HuH-7.5 (cell line): ENCODE measurements at regions not wholly inside any gene's neighbourhood (a gene's known extent, or its start where the extent isn't known, plus 50 kb on each side); places are given as distances from the start of the nearest gene placed in this dataset.

ENCODE experiments used
- DNase-seq: peaks from one replicate; pipeline ENCODE4 v3.0.0; 2011; ENCODE audit warnings: low spot score

DNA sequence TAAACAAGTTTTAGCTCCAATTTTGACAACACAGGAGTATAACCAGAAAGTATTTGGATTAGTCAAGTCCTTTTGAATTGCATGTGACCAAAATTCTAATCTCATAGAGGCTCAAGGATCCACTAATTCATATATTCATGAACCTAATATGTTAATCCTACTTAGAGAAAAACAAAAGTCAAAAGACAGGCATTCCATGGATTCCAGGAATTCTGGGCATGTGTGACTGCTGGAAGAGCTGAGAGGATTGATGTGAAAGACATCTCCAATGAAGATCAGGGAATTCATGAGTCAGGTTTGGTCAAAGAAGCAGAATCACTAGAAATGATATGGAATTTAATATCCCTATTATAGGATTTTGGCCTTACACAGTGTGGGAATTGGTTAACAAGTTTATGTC, 1494.6 kb upstream of the DDX18 start:
- DNase-seq: no peak

DNA sequence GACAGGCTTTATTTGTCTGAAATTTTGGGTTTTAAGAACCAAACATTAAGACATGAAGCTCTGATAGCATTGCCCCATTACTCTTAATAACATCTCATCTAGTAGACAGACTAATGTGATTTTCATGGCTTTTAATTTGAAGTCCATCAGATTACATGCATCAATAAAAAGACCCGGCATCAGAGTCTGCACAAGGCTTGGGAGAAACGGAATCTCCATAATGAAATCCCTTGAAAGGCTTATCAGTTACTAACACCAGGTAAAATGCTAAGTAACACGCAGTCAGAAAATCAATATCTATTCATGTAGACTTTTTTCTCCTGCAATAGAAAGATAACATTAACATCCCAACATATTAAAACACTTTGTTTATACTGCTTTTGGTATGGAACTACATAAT, 1485.2 kb upstream of the DDX18 start:
- no peak for DNase-seq

DNA sequence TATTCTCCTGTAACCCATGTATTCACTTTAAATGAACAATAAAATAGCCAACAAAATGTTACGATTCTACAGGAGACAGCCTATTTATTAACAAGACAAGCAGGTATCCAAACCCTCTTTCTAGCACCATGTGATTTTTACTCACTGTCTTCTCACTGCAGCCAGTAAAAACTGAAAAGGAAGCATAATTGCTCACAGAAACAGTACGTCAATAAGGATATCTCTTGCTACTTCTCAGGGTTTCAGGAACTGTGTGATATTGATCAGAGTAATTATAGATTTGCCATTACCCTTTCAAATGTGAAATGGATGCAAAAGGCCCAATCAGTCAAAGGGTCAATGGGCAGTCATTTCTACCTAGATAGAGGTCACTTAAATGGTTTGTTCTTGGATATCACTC, 1473.8 kb upstream of the DDX18 start:
- DNase-seq: no peak

DNA sequence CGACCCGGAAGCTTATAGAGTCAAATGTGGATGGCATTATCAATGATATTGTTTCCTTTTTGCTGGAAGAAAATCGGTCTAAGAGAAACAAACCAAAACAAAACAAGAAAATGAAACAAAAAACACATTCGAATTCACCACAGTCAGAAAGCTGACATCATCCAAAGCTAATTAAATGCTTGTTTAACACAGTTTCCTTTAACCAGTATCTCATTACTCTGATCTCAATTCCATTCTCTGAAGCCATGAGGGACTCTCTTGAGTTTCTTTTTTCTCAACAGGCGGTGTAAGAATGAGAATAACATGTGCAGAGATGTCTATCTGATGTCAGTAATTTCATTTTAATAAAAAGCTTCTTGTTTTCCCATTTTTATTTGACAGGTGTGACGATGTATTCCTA, 1448.3 kb upstream of the DDX18 start:
- no peak for DNase-seq

DNA sequence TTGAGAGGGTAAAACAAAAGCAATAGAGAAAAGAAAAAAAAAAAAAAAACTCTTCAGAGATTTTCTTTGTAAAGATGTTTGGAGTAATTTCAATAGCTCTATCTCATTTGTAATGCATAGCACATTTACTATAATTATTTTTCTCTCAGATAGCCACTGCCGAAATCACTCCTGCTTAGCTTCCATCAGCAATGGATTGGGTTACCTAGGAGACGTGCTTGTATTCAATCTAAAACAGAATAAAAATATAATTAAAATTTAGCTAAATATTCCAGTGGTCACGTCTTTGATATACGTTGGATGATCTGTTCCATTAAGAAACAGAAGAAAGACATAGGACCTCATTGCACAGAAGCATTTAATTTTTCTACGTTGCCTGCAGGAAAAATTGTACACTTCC, 1435.7 kb upstream of the DDX18 start:
- DNase-seq: no peak

DNA sequence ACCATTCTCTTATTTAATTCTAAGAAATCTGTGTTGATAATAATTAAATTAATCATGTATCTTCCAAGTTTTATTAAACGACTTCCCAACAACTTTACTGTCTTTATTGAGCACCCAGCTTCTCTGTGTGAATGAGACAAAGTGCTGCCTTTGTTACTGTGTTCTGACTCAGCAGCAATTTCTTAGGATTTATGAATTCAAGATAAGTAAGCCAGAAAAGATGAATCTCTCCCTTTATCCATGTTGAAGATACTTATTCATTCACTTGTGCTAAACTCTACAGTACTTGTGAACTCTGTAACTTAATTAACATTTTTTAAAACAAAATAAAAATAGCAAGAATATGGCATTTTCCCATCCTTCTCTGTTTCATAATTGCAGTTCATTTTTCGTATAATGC, 1403.3 kb upstream of the DDX18 start:
- DNase-seq: no peak

DNA sequence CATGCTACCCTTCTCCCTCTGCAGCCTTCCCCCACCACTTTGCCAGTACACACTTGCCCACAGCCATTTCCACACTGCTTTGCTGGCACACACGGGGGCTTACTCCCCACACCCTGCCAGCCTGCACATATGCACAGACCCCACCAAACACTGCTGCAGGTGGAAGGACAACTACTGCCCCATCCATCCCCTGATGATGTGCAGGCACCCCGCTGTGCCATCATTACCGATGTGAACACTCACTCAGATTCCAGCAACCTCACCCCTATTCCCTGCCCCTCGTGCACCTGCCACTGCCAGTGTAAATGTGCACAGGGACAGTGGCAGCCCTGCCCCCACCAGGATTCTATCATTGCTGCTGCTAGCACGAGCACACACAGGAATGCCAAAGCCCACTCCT, 1400.8 kb upstream of the DDX18 start:
- no peak for DNase-seq

DNA sequence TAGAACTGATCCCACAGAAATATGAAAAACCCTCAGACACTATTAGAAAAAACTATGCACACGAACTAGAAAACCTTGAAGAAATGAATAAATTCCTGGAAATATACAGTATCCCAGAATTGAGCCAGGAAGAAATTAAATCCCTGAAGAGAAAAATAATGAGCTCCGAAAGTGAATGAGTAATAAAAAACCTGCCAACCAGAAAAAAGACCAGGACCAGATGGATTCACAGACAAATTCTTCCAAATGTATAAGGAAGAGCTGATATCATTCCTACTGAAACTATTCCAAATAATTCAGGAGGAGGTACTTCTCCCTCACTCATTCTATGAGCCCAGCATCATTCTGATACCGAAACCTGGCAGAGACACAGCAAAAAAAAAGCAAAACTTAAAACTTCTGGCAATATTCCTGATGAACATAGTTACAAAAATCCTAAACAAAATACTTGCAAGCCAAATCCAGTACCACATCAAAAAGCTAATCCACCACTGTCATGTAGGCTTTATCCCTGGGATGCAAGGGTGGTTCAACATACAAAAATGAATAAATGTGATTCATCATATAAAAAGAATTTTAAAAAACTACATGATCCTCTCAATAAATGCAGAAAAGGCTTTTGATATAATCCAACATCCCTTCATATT, 1397.6 kb upstream of the DDX18 start:
- DNase-seq: no peak

DNA sequence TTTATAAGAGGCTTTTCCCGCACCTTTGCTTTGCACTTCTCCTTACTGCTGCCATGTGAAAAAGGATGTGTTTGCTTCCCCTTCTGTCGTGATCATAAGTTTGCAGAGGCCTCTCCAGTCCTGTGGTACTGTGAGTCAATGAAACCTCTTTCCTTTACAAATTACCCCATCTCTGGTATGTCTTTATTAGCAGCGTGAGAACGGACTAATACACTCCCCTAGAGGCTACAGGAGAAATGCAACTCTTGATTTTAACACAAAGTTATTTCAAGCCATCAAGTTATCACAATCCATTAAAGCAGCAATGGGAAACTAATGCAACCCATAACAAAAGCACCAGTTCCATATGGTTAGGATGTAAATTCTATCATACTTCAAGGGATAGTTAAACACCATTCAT, 1378.8 kb upstream of the DDX18 start:
- no peak for DNase-seq

DNA sequence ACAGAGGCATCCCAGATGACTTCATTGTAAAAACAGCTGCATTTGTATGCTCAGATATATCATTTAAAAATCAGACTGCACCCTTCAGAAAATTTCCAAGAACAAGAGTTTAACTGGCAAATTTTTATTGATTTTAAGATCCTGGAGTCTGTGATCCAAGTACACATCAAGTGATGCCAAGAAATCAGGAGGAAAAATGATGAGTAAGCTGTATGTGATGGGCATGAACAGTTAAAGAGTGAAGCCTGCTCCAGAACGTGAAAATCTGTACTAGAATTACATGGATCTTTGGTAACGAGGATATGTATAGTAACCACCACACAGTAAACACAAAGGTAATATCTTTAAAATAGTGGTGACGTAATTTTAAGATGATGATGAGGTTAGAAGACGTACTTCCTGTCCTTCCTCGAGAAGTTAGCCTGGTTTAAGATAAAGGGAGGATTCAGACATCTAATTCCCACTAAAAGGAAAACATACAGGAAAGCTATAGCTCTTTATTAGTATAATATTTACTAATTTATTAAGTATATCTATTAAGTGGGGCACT, 1374.3 kb upstream of the DDX18 start:
- DNase-seq: no peak

DNA sequence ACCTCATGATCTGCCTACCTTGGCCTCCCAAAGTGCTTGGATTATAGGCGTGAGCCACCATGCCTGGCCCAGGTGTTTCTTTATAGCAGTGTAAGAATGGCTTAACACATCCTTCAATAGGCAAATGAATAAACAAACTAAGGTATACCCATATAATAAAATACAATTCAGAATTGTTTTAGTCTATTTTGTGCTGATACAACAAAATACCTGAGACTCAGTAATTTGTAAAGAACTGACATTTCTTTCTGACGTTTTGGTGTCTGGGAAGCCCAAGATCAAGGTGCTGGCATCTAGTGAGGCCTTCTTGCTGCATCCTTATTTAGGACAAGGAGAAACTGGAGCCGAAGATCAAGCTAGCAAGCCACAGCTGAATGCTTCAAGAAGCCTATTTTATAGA, 1372.1 kb upstream of the DDX18 start:
- DNase-seq: no peak

DNA sequence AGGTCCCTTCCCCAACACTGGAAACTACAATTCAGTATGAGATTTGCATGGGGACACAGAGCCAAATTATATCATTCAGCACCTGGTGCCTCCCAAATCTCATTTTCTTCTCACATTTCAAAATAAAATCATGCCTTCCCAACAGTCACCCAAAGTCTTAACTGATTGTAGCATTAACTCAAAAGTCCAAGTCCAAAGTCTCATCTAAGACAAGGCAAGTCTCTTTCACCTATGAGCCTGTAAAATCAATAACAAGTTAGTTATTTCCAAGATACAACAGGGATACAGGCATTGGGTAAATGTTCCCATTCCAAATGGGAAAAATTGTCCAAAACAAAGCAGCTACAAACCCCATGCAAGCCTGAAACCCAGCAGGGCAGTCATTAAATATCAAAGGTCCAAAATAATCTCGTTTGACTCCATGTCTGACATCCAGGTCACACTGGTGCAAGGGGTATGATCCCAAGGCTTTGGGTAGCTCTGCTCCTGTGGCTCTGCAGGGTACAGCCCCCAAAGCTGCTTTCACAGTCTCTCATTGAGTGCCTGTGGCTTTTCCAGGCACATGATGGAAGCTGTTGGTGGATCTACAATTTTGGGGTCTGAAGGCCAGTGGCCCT, 1370.1 kb upstream of the DDX18 start:
- DNase-seq: no peak

DNA sequence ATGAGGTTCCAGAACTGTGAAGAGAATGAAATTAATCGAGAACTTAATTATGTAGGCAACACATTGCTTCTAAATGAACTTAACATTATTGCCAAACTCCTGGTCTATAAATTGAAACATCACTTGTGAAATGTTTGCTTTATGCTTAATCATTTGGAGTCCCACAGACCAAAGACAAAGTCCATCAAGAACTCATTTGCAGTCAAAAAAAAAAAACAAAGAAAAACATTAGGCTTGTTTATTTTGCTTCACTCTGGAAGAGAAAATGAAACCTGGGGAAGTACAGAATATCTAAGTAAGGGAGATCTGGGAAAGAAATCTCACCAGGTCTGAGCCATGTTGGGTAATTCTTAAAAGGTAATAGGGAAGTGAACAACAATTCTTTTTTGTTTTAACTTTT, 1363.5 kb upstream of the DDX18 start:
- no peak for DNase-seq

DNA sequence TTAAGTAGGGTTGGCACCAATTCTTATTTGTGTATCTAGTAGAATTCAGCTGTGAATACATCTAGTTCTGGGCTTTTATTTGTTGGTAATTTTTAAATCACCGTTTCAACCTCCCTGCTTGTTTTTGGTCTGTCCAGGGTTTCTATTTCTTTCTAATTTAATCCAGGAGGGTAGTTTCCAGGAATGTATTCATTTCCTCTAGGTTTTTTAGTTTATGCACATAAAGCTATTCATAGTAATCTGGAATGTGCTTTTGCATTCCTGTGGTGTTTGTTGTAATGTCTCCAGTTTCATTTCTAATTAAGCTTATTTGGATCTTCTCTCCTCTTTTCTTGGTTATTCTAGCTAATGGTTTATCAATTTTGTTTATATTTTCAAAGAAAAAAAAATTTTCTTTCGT, 1361.8 kb upstream of the DDX18 start:
- no peak for DNase-seq

DNA sequence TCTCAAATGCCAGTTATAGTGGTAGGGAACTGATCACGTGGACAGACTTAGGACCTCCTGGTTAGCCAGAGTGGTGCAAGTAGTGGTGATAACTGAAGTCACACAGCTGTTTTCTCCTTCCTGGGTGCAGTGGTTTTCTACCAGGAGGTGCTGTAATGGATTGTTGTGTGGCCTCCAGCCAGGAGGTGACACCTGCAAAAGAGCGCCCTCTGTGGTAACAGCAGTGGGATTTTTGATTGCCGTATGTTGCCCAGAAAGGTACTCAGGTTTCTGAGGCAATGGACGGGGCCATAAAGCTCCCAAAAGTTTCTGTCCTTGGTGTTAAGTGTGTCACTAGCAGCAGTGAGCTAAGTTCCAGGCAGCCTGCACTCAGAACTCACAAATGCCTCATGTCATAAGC, 1358.1 kb upstream of the DDX18 start:
- no peak for DNase-seq

DNA sequence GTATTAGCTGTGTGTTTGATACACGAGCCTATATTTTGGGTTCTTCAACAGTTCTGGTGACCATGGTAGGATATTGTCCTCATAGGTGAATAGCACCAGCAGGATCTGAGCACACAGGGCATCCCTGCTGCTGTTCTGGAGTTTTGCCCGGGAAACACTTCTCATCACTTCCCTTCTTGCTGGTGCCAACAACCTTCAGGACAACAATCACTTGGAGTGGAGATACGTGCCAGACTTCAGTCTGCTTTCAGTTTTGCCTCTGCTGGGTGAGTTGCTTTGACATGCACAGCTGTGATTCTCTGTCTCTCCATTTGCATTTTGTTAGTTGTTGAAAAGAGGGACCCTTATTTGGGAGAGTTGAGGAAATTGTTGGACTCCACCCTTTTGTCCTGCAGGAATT, 1347.2 kb upstream of the DDX18 start:
- no peak for DNase-seq

DNA sequence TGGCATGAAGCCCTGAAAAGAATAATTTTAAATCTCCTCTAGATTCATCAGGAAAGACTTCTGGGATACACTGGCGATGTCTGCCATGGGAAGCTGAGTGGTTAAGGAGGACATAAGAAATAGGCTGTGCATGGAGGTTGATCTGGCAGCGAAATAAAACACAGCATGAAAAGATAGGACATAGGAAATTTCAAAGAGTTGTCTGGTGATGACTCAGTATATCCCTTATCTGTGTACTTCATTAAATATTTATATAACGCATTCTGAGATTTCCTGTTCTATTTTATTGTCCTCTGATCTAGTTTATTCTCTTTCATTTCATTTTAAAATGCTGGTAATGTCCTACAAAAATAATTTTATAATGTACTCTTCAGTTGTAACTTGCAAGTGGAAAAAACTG, 1337.3 kb upstream of the DDX18 start:
- no peak for DNase-seq

DNA sequence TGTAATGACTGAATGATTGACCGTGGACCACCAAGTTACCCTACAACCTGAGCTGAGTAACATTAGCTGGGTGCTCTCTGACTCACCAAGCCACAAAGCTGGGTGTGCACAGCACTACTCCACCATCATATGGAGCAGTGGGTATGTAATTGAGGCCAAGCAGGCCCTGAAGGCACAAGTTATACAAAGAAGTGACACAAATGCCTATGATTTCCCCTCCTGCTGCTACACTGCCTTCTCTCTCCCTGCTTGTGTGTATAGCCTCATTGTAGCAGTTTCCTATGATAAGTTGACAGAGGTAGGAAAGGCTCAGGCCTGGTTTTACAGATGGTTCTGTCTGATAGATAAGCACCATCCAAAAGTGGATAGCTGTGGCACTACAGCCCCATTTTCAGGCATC, 1327.2 kb upstream of the DDX18 start:
- no peak for DNase-seq

DNA sequence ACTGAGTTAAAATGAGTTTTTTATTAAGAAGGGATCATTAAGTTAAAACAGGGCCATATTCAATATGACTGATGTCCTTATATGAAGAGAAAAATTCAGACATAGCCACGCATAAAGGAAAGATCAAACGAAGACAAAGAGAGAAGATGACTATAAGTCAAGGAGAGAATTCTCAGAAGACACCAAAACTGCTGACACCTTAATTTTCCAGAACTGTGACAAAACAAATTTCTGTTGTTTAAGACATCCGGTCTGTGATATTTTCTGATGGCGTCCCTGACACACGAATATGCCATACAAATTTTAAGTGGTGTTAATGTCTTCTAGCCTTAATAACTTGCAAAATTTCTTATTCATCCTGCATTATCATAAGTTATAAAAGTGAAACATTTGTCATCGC, 1325.2 kb upstream of the DDX18 start:
- DNase-seq: no peak

DNA sequence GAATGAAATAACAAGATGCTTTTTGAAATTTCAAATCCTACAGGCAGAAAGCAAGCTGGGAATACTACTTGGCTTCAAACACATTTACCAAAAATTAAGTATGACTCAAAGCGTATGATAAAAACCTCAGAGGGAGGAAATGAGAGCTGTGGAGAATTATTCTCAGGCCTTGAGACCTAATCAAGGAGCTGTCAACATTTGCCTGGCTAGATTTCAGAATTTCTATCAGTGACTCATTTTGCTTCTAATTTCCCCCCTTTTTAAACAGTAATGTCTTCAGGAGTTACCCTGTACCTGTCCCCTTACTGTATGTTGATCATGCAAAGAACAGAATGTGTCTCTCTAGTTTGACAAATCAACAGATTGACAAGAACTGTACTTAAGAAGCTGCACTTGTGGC, 1324.5 kb upstream of the DDX18 start:
- no peak for DNase-seq

DNA sequence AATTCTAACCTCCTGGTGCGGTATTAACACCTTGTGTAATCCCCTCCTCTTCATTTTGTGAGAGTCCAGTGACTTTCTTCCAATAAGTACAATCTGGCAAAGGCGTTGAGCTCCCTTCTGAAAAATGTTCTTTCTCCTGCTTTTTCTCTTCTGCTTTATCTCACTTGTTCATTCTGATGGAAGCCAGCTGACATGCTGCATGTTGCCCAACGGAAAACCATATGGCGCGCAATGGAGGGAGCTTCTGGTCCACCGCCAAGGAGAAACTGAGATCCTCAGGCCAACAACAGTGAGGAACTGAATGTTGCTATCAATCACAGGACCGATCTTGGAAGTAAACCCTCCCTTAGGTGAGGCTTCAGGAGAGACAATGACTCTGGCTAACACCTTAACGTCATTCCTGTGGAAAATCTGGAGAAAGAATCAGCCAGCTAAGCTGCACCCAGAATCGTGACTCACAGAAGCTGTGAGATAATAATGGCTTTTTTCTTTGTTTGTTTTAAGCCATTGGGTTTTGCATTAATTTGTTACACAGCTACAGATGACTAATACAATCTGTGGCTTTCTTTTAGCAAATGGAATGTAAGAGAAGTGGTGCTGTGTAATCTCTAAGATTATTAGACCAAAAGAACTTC, 1323.9 kb upstream of the DDX18 start:
- no peak for DNase-seq

DNA sequence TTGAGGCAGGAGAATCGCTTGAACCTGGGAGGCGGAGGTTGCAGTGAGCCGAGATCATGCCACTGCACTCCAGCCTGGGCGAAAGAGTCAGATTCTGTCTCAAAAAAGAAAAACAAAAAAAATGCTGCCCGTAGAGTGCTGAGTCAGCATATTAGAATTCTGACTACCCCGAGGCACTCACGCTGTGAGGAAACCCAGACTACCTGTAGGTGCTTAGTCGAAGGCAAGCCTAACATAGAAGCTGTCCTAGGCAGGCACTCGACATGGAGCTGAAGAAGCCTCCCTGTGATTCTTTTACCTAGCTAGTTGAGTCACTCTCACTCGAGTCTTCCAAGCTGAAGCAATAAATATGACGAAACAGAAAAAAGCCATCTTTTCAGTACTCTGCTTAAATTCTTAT, 1323.2 kb upstream of the DDX18 start:
- no peak for DNase-seq

DNA sequence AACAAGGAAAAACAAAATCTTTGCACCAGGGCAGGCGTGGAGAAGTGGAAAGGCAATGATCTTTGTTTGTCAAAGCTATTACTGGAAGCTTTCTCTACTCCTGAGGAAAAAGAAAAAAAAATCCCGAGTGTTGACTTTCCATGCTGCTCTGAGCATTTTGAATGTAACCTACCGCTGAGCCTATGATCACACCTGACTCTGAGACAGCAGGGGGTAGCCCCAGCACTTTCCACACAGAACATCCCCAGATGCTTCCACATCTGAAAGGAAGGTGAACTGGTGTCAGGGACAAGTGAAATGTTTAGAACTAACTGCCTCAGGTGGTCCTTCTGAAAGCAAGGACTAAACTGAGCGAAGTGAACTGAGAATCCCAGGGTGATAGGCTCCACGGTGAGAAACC, 1315.1 kb upstream of the DDX18 start:
- no peak for DNase-seq
